SK-N-SH (cell line): ENCODE measurements at regions not wholly inside any gene's neighbourhood (a gene's known extent, or its start where the extent isn't known, plus 50 kb on each side); places are given as distances from the start of the nearest gene placed in this dataset.

ENCODE experiments used
- CTCF ChIA-PET: fragments of 300-600, 350-600 bp; formaldehyde crosslinking; extraction: SDS; loops from one replicate; lab custom pipeline; 2021; lab: Yijun Ruan, JAX
- POLR2A ChIA-PET: fragments of 350-600 bp; sonication (Branson Sonifier 250); formaldehyde crosslinking; extraction: SDS; loops from one replicate; lab custom pipeline; 2020; ENCODE audit warnings: antibody characterized with exemption, inconsistent platforms; lab: Yijun Ruan, JAX
- DNase-seq: peaks from one replicate; pipeline ENCODE4 v3.0.0; 2012
- H2AFZ ChIP-seq: fragments of 200-600 bp; sonication (generic); 2 replicates; pipeline ENCODE4 v1.8.1; 2016; ENCODE audit warnings: antibody characterized with exemption, mild to moderate bottlenecking, low read depth
- H3F3A ChIP-seq: fragments of 200-600 bp; sonication (generic); replicated peaks from 2 replicates; pipeline ENCODE3; 2016; ENCODE audit warnings: antibody characterized with exemption, mild to moderate bottlenecking; ENCODE audit not compliant: insufficient read depth
- H3K27ac ChIP-seq, 2 experiments: fragments of 200-500 bp in 1 of 2; fragments of 200-600 bp in 1 of 2; sonication (Bioruptor generic) in 1 of 2; sonication (generic), shearing (Covaris generic) in 1 of 2; 2 replicates each; pipeline versions ENCODE4 v1.5.1 to v1.6.1; 2014 to 2016; ENCODE audit warnings: low read depth in 2 of 2, inconsistent platforms in 1 of 2, low read length in 1 of 2, mild to moderate bottlenecking in 1 of 2, mixed read lengths in 1 of 2
- H3K27me3 ChIP-seq: fragments of 200-600 bp; sonication (generic), shearing (Covaris generic); 2 replicates; pipeline ENCODE4 v1.6.1; 2016; ENCODE audit warnings: mixed run types; ENCODE audit not compliant: insufficient read depth
- H3K36me3 ChIP-seq, 2 experiments: fragments of 200-500 bp in 1 of 2; fragments of 200-600 bp in 1 of 2; sonication (Bioruptor generic) in 1 of 2; sonication (generic) in 1 of 2; replicated peaks in 1 of 2; 2 replicates each; pipeline versions ENCODE3 to v1.5.1; 2014 to 2016; ENCODE audit warnings: low read length in 1 of 2, mild to moderate bottlenecking in 1 of 2; ENCODE audit not compliant: insufficient read depth in 2 of 2, control insufficient read depth in 1 of 2
- H3K4me1 ChIP-seq, 2 experiments: fragments of 200-500 bp in 1 of 2; fragments of 200-600 bp in 1 of 2; sonication (Bioruptor generic) in 1 of 2; sonication (generic), shearing (Covaris generic) in 1 of 2; 2 replicates each; pipeline versions ENCODE4 v1.5.1 to v1.6.1; 2014 to 2016; ENCODE audit warnings: low read depth in 1 of 2, low read length in 1 of 2, mixed run types in 1 of 2; ENCODE audit not compliant: insufficient read depth in 2 of 2, control insufficient read depth in 1 of 2
- H3K4me2 ChIP-seq: fragments of 200-600 bp; sonication (generic), shearing (Covaris generic); 2 replicates; pipeline ENCODE4 v1.6.1; 2017; ENCODE audit warnings: mixed run types
- H3K4me3 ChIP-seq, 2 experiments: fragments of 200-500 bp in 1 of 2; fragments of 200-600 bp in 1 of 2; sonication (Bioruptor generic) in 1 of 2; sonication (generic), shearing (Covaris generic) in 1 of 2; 2 replicates each; pipeline versions ENCODE4 v1.5.1 to v1.8.1; 2014 to 2016; ENCODE audit warnings: low read depth in 2 of 2, inconsistent platforms in 1 of 2, low read length in 1 of 2, mild to moderate bottlenecking in 1 of 2, mixed read lengths in 1 of 2, moderate library complexity in 1 of 2
- H3K79me2 ChIP-seq: fragments of 200-600 bp; sonication (generic); 2 replicates; pipeline ENCODE4 v1.8.1; 2017; ENCODE audit warnings: mild to moderate bottlenecking; ENCODE audit not compliant: insufficient read depth
- H3K9ac ChIP-seq: fragments of 200-600 bp; sonication (generic); 2 replicates; pipeline ENCODE4 v1.6.1; 2017; ENCODE audit warnings: mixed run types
- H3K9me2 ChIP-seq: fragments of 200-600 bp; sonication (generic); 2 replicates; pipeline ENCODE4 v1.6.1; 2017; ENCODE audit warnings: mixed run types
- H3K9me3 ChIP-seq: fragments of 200-600 bp; sonication (generic); 2 replicates; pipeline ENCODE4 v1.6.1; 2017; ENCODE audit warnings: mixed run types, mild to moderate bottlenecking, moderate library complexity
- H4K20me1 ChIP-seq: fragments of 200-600 bp; sonication (generic); 2 replicates; pipeline ENCODE4 v1.6.1; 2017; ENCODE audit warnings: mild to moderate bottlenecking, mixed run types; ENCODE audit not compliant: insufficient read depth
- ELF1 ChIP-seq: IDR thresholded peaks from 2 replicates; pipeline ENCODE4 v1.4.0; 2012
- EZH2phosphoT487 ChIP-seq: fragments of 200-600 bp; sonication (generic); IDR thresholded peaks from 2 replicates; pipeline ENCODE4 v1.6.1; 2017; ENCODE audit warnings: low read depth, mixed run types, mild to moderate bottlenecking, antibody characterized with exemption, moderate library complexity, borderline replicate concordance
- FOSL2 ChIP-seq: IDR thresholded peaks from 2 replicates; pipeline ENCODE4 v1.4.0; 2012; ENCODE audit warnings: low read depth, mild to moderate bottlenecking, moderate library complexity, borderline replicate concordance
- FOXM1 ChIP-seq: IDR thresholded peaks from 2 replicates; pipeline ENCODE4 v1.4.0; 2012; ENCODE audit warnings: low read depth, mild to moderate bottlenecking
- GATA2 ChIP-seq: sonication (generic); formaldehyde crosslinking; IDR thresholded peaks from 2 replicates; pipeline ENCODE4 v1.5.0; 2020; ENCODE audit warnings: mild to moderate bottlenecking, missing genetic modification reagents
- RFX5 ChIP-seq: IDR thresholded peaks from 2 replicates; pipeline ENCODE4 v1.6.1; 2012; ENCODE audit warnings: mild to moderate bottlenecking, improper control_type of control experiment, low read length
- RXRA ChIP-seq: IDR thresholded peaks from 2 replicates; pipeline ENCODE4 v1.4.0; 2012; ENCODE audit warnings: low read depth, mild to moderate bottlenecking, borderline replicate concordance
- SMC3 ChIP-seq: IDR thresholded peaks from 2 replicates; pipeline ENCODE4 v1.6.1; 2012; ENCODE audit warnings: low read depth, low read length, improper control_type of control experiment
- TCF12 ChIP-seq: IDR thresholded peaks from 2 replicates; pipeline ENCODE4 v1.4.0; 2012
- WGBS: methylation state at CpG from one replicate; pipeline ENCODE4 v1.1.6; 2017; ENCODE audit warnings: low lambda C conversion rate; 5-methylcytosine and 5-hydroxymethylcytosine counted together
- TF ChIP-seq, protein P1 (sequence below): IDR thresholded peaks from 2 replicates; pipeline ENCODE4 v1.4.0; 2012; ENCODE audit warnings: low read depth
- TF ChIP-seq, protein P2 (sequence below): fragments of 200-600 bp; sonication (generic); IDR thresholded peaks from 2 replicates; pipeline ENCODE4 v1.6.1; 2017; ENCODE audit warnings: antibody characterized with exemption, mild to moderate bottlenecking, moderate library complexity
- TF ChIP-seq, protein P3 (sequence below): fragments of 150-350 bp; IDR thresholded peaks from 2 replicates; pipeline ENCODE4 v1.6.1; 2017; ENCODE audit warnings: antibody characterized with exemption, low read length, low read depth, borderline replicate concordance
- TF ChIP-seq, protein P4 (sequence below): IDR thresholded peaks from 2 replicates; pipeline ENCODE4 v1.4.0; 2012; ENCODE audit warnings: low read depth, borderline replicate concordance
- TF ChIP-seq, protein P5 (sequence below): IDR thresholded peaks from 2 replicates; pipeline ENCODE4 v1.6.1; 2012; ENCODE audit warnings: mild to moderate bottlenecking, low read depth, low read length, moderate library complexity

DNA sequence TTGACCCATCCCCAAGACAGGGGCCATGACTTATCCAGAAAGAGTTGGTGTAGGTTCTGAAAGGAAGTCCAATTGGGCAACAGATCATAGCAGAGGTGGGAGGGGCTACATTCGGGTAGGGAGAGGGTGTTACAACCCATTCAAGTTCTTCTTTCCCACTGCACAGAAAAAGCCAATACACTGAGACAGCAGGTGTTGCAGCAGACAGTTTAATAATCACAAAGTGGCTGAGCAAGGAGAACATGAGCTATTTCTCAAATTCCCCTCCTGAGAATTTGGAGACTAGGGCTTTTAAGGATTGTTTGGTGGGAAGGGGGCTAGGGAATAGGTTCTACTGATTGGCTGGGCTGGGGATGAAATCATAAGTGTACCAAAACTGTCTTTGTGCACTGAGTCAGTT is 328.4 kb upstream of the POU3F1 start:
- no peak overlapping the region for H3K4me3 ChIP-seq
- no peaks in the 10 kb centered on the region for H3K4me1 ChIP-seq
- H3K27ac ChIP-seq: no peak overlapping the region
- H3K9ac ChIP-seq: no peak overlapping the region
- ChIA-PET POLR2A (no interaction called here), CTCF (no interaction called here)
- no peak overlapping the region for H3K4me2 ChIP-seq
- no peaks in the 10 kb centered on the region for H3F3A ChIP-seq
- H3K27me3 ChIP-seq: peaks cover 9% of the 10 kb centered on the region; the same call in 1 of the 2 replicates
- no peaks in the 10 kb centered on the region for H3K36me3 ChIP-seq
- H3K9me2 ChIP-seq: no peaks in the 10 kb centered on the region
- TF ChIP-seq FOSL2: no peak
- no peak for TF ChIP-seq SMC3
- TF ChIP-seq, protein P1, sequence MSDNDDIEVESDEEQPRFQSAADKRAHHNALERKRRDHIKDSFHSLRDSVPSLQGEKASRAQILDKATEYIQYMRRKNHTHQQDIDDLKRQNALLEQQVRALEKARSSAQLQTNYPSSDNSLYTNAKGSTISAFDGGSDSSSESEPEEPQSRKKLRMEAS: no peak
- TF ChIP-seq, protein P2, sequence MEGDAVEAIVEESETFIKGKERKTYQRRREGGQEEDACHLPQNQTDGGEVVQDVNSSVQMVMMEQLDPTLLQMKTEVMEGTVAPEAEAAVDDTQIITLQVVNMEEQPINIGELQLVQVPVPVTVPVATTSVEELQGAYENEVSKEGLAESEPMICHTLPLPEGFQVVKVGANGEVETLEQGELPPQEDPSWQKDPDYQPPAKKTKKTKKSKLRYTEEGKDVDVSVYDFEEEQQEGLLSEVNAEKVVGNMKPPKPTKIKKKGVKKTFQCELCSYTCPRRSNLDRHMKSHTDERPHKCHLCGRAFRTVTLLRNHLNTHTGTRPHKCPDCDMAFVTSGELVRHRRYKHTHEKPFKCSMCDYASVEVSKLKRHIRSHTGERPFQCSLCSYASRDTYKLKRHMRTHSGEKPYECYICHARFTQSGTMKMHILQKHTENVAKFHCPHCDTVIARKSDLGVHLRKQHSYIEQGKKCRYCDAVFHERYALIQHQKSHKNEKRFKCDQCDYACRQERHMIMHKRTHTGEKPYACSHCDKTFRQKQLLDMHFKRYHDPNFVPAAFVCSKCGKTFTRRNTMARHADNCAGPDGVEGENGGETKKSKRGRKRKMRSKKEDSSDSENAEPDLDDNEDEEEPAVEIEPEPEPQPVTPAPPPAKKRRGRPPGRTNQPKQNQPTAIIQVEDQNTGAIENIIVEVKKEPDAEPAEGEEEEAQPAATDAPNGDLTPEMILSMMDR: no peak
- no peak for DNase-seq
- WGBS: 0% methylated on average over 1 of the region's 1 CpG
- H2AFZ ChIP-seq: no peak overlapping the region
- no peaks in the 10 kb centered on the region for H4K20me1 ChIP-seq
- no peaks in the 10 kb centered on the region for H3K79me2 ChIP-seq
- no peaks in the 10 kb centered on the region for H3K9me3 ChIP-seq

DNA sequence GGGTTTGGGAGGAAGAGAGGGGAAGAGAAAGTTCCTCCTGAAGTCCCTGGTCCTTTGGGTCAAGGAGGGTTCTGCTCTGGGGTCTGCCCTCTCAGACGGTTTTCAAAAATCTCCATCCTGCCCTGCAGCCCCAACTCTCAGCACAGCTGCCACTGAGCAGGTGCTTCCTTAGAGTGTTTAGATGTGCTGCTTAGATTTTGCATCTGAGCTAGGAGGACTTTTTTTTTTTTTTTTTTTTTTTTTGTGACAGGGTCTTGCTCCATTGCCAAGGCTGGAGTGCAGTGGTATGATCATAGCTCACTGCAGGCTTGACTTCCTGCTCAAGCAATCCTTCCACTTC is 324.9 kb upstream of the POU3F1 start:
- 36% methylated on average over 1 of the region's 1 CpG for WGBS
- CTCF ChIA-PET: interaction anchor here (0.9 kb wide), 1 partner anchor 464 kb away, joined by 3 read pairs; no protein-coding TSS in a partner anchor
- POLR2A ChIA-PET: no interaction called here
- Histone ChIP-seq H3K27me3 (peaks cover 15% of the 10 kb centered on the region; the same call in 1 of the 2 replicates), H2AFZ (no peak overlapping the region), H3K9me2 (0 out of 2 replicates have a peak, but pooled peaks cover 4% of the 10 kb centered on the region), H3K4me1 (no peaks in the 10 kb centered on the region), H3K9ac (no peak overlapping the region), H3F3A (no peaks in the 10 kb centered on the region), H3K4me3 (no peak overlapping the region), H3K4me2 (no peak overlapping the region), H3K27ac (no peak overlapping the region), H3K79me2 (no peaks in the 10 kb centered on the region), H4K20me1 (no peaks in the 10 kb centered on the region), H3K9me3 (no peaks in the 10 kb centered on the region; the same call in 1 of the 2 replicates), H3K36me3 (no peaks in the 10 kb centered on the region)
- DNase-seq: no peak
- TF ChIP-seq FOSL2 (no peak), TCF12 (no peak), FOXM1 (no peak), RXRA (no peak), EZH2phosphoT487 (no peak), ELF1 (no peak), RFX5 (no peak), GATA2 (CRISPR knock-in tag) (no peak)
- TF ChIP-seq, protein P2: no peak
- TF ChIP-seq, protein P3, sequence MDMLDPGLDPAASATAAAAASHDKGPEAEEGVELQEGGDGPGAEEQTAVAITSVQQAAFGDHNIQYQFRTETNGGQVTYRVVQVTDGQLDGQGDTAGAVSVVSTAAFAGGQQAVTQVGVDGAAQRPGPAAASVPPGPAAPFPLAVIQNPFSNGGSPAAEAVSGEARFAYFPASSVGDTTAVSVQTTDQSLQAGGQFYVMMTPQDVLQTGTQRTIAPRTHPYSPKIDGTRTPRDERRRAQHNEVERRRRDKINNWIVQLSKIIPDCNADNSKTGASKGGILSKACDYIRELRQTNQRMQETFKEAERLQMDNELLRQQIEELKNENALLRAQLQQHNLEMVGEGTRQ: no peak
- TF ChIP-seq, protein P4, sequence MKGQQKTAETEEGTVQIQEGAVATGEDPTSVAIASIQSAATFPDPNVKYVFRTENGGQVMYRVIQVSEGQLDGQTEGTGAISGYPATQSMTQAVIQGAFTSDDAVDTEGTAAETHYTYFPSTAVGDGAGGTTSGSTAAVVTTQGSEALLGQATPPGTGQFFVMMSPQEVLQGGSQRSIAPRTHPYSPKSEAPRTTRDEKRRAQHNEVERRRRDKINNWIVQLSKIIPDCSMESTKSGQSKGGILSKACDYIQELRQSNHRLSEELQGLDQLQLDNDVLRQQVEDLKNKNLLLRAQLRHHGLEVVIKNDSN: no peak
- TF ChIP-seq, protein P5, sequence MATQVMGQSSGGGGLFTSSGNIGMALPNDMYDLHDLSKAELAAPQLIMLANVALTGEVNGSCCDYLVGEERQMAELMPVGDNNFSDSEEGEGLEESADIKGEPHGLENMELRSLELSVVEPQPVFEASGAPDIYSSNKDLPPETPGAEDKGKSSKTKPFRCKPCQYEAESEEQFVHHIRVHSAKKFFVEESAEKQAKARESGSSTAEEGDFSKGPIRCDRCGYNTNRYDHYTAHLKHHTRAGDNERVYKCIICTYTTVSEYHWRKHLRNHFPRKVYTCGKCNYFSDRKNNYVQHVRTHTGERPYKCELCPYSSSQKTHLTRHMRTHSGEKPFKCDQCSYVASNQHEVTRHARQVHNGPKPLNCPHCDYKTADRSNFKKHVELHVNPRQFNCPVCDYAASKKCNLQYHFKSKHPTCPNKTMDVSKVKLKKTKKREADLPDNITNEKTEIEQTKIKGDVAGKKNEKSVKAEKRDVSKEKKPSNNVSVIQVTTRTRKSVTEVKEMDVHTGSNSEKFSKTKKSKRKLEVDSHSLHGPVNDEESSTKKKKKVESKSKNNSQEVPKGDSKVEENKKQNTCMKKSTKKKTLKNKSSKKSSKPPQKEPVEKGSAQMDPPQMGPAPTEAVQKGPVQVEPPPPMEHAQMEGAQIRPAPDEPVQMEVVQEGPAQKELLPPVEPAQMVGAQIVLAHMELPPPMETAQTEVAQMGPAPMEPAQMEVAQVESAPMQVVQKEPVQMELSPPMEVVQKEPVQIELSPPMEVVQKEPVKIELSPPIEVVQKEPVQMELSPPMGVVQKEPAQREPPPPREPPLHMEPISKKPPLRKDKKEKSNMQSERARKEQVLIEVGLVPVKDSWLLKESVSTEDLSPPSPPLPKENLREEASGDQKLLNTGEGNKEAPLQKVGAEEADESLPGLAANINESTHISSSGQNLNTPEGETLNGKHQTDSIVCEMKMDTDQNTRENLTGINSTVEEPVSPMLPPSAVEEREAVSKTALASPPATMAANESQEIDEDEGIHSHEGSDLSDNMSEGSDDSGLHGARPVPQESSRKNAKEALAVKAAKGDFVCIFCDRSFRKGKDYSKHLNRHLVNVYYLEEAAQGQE: no peak
